Fibroblast of skin of back (primary cell): ENCODE measurements at regions not wholly inside any gene's neighbourhood (a gene's known extent, or its start where the extent isn't known, plus 50 kb on each side); places are given as distances from the start of the nearest gene placed in this dataset.
A peak's percentile ranks its signal among the peaks of the same experiment; 100 is the strongest.

Source experiments
- DNase-seq: peaks from one replicate; pipeline ENCODE4 v3.0.0-alpha.2; 2013

DNA sequence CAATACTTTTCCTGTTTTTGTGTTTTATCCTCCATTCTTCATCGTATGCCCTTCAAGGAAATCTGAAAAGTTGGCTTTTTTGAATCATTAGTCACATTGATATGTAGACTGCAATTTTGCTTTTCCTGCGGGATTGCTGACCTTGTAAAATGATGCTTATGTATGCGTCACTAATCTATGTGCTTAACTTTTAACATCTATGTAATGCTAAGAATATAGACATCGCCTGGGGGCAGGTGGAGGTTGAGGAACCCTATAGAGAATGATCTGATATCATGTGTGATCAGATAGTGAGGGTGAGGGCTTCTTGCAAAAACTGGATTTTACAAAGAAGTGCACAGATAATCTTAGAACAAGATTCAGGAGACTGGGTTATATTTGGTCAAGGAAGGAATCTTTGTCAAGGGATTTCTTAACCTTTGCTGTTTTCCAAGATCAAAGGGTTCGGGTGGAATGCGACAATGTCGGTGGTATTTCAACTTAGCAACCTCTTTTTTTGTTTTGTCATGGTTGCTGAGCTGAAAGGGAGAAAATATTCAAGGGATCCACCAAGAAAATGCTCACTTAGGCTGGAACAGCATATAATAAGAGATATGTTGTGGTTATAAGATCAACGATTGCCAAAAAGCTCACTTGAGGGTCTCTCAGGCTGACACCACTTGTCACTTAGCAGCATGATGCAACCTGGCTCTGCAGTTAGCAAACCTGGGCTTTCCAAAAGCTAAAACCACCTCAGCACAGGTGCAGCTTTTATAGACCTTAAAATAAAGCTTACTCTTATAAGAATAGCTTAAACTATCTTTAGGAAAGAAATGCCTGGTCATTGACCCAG lies 70.6 kb upstream of the PUDP start:
- DNase-seq, result no peak

DNA sequence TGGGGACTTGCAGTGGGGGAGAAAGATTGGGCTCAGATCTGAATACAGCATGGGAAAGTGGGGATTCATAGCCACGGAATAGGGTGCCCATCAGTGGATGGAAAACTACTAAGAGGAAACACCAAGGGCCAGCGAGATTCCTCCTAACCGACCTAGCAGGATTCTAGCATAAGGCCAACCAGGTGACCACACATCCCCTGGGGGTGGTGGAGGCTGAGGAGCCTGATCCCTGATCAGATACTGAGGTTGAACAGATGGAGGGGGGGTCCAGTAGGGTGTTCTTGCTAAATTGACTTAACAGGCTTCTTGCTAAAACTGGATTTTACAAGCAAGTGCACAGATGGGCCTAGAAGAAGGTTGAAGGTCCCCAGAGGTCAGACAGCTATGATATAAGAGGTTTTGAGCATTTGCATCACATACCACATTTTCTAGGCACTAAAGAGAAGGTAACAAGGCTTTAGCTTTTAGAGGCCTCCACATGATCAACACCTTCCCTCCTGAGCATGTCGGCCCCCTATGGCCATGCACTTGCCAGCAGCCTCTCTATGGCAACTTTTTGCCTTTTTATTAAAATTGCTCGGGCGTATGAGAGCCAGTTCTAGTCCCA lies 69.1 kb upstream of the PUDP start:
- DNase-seq, result no peak

GRCh38 chrX:7215842-7216241 lies 67.9 kb upstream of the PUDP start:
- DNase-seq, result peak; percentile 59

GRCh38 chrX:7214251-7214650 lies 66.3 kb upstream of the PUDP start:
- DNase-seq, result no peak

DNA sequence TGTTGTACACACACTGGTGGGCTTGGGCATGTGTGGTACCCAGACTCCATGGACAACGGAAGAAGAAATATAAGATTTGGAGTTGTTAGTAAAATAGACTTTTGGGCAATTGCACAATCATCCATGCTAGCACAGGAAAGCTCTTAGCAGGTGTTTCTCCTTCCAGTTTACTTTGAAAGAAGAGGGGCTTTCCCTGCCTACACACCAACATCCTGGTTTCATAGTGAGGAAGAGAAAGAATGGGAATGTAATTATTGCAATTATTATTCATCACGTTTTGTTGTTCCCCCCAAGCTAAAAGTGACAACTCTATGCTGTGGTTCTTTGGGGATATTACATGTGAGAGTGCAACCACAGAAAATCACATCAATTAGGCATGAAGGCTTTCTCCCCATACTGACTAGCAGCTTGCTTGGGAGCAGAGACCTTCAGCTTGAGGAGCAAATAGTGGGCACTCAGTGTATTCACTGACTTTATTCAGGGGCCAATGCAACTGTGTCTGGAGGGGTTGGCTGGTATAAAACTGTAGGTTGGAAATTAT lies 57.2 kb upstream of the PUDP start:
- no peak for DNase-seq

DNA sequence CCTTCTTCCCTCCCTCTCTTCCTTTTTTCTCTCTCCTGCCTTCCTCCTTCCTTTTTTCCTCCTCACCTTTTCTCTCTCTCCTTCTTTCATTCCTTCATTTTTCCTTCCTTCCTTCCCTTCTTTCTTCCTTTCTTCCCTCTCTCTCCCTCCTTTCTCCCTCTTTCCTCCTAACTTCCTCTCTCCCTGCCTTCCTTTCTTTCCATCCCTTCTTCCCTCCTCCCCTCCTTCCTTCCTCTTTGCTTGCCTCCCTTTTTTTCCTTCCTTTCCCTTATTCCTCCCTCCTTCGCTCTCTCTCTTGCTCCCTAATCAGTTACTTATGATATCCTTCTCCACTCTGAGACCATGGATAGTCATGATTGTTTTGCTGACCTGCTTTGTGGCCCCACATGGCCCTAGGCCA lies 56.7 kb upstream of the PUDP start:
- DNase-seq, result no peak

- no peak for DNase-seq
These were observed 54.3 kb upstream of the PUDP start for GRCh38 chrX:7202206-7202605.

DNA sequence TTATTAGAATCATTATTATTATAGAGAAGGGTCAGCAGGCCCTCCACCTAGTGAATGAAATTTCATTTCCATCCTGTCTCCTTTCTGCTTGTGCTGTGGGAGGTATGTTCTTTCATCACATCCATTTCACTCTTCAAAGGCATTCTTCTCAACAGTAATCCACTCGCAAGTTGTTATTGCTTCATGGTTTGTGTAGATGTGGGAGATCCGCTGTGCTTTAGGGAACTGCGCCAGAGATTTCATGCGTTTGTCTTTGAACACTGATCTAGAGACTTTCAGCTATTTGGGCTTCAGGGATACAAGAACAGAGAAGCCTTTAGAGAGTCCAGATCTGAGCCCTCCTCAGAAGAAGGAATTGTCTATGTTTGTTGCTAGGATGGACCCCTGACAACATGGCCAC lies 53.5 kb upstream of the PUDP start:
- DNase-seq, result no peak

- no peak for DNase-seq
These were observed 50.5 kb upstream of the PUDP start for GRCh38 chrX:7198499-7198898.
